ENCODE measurements at regions not wholly inside any gene's neighbourhood (a gene's known extent, or its start where the extent isn't known, plus 50 kb on each side); places are given as distances from the start of the nearest gene placed in this dataset.
"Not testable (repeated sequence)": the region's sequence is repeated elsewhere in the genome, so short reads cannot be mapped to it uniquely, and the experiment has no call there.

DNA sequence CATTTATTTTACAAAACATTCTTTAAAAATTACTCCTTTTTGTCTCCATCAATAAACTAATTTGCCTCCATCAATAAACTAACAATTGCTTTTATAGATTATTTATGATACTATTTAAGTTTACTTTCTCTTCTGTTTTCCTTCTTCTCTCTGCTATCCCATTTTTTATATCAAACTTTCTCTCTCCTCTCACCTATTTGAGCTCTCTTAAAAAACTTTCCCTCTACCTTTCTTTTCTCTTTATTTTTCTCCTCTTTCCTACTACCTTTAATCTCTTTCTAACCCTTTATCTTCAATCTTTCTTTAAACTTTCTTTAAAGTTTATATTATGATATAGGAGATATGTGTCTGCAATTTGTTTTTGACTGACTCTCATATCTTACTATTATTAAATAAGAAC is 566.4 kb downstream of the DACH1 start:
- no peak for DNase-seq

DNA sequence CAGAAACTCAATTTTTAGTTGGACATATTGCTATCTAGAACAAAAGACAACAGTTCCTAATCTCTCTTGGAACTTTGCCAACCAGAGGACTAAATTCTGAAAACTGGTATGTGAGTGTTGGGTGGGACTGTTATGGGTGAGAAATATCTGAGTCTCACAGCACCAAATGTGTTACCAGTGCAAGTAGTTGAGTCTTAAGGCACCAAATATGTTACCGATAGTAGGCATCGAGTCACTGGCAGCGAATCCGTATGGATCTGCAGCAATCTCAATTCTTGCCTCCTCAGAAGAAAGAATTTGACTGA is 575.2 kb downstream of the DACH1 start:
- DNase-seq: no peak

DNA sequence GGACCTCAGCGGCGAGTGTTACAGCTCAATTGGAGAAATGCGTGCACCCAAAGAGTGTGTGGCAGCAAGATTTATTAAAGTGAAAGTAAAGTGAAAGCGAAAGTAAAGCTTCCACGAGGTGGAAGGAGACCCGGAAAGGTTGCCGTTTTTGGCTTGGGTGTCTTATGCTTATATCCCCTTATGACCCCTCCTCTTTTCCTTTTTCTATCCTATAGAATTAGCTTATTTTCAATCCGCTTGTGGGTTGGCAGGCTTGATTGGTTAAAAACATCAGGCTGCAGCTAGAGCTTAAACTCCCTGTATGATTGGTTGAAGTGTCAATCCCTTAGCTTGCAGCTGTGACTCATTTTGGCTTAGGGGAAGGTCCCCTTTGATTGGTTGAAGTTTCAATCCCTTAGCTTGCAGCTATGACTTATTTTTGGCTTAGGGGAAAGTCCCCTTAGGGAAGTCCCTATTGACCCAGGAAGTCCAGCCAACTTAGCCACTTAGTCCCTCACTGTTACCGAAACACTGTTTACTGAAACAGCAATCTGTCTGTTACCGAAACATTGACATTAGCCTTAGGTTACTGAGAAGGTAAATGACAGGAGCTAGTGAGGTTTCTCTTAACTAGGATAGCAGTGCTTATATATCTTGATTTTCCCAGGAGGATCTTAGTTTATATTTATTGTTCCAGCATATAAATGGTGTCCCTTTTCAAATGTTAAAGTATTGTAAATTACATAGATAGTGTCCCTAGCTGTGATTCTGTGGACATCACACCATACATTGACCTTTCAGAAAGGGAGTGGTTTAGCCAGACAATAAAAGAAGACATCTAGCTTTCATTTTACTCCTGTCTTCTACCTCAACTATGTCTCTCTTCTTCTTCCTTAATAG is 575.8 kb downstream of the DACH1 start:
- DNase-seq: peak; percentile 72

DNA sequence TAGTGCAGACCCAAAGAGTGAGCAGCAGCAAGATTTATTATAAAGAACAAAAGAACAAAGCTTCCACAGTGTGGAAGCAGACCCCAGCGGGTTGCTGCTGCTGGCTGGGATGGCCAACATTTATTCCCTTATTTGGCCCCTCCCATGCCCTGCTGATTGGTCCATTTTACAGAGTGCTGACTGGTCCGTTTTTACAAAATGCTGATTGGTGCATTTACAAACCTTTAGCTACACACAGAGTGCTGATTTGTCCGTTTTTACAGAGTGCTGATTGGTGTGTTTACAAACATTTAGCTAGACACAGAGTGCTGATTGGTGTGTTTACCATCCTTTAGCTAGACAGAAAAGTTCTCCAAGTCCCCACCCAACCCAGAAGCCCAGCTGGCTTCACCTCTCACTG is 577.0 kb downstream of the DACH1 start:
- DNase-seq: not testable (repeated sequence)

DNA sequence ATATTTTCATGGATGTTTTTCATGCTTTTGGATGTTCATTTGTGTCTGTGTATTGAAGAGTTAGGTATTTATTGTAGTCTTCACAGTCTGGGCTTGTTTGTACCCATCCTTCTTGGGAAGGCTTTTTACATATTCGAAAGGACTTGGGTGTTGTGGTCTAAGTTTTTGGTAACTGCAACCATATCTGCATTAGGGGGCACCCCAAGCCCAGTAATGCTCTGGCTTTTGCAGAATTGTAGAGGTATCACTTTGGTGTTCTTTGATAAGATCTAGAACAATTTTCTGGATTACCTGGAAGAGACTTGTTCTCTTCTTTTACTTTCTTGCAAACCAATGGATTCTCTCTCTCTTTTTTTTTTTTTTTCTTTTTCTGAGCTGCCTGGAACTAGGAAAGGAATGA is 581.3 kb downstream of the DACH1 start:
- DNase-seq: no peak

DNA sequence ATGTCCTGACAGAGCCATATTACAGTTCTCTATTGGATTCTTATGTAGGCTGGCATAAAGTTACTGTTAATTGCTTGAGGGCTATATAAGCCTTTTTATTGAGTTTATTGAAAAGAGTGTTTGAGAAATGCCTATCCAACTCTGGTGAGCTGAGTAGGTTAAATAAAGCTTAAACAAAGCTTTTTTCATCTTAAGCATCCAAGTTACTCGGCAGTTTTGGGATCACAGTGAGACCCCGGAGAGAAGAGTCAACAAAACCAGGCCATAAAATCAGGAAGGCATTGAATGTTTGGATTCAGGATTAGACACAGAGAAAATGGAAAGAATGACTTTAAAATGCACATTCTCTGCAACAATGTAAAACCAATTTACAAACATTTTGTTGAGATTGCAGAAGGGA is 588.5 kb downstream of the DACH1 start:
- DNase-seq: no peak

DNA sequence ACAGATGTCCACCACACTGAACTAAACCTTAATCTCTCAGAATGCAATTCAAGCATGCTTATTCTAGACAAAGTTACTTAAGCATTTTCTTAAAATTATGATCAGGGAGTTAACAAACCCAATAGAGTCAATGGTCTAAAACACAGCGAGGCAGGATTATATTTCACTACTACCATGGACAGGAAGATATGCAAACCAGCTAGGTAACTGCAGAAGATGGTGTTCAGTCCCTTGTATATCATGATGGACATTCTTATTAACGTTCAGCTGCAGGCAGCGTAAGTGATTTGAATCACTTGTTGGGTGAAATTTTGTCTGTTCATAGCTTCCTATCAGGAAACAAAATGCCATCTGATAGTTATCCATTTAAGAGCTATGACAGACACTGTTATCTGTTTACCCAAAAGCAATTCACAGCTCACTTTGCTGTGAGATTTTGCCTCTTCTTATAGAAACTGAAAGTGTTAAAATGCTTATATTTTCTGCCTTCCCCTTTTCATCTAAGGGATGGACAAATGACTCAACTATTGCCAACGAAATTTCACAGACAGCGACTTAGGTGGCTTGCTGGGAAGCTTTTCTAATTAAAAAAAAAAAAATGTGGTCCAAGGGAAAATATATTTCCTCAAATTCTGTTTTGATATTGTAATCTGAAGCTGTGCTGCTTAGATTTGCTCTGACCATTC is 591.9 kb downstream of the DACH1 start:
- no peak for DNase-seq

DNA sequence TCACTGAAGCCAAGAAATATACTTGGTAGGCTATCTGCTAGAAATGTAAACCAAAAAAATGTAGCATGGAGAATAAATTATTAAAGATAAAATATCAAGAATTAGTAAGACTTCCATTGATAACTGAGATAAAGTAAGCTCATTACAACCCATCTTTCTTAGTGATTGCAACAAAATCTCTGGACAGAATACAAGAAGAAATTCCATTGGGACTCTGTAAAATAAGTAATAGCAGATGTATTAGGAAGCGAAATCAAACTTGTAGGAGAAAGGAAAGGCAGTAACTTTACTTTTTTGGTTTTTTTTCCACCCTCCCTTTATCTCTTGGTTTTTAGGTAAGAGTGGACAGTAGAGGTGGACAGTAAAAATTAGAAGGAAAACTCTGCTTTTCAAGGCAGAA is 605.7 kb downstream of the DACH1 start:
- no peak for DNase-seq

DNA sequence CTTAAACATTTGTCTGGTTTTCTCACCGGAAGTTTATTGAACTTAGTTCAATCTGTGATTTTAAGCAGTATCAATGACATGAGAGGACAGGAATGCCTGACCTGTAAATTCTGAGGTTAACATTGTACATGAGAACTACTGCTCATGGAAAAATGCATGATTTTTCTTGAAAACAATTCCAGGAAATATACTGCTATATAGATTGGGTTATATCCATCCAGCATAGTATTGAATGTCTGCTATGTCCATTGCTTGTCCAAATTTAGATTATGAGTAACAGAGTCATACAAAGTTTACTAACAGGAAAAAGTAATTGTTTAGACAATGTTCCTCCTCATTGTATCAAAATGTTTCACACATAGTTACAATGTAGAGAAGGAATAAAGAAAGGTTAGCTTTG is 606.8 kb downstream of the DACH1 start:
- DNase-seq: no peak

DNA sequence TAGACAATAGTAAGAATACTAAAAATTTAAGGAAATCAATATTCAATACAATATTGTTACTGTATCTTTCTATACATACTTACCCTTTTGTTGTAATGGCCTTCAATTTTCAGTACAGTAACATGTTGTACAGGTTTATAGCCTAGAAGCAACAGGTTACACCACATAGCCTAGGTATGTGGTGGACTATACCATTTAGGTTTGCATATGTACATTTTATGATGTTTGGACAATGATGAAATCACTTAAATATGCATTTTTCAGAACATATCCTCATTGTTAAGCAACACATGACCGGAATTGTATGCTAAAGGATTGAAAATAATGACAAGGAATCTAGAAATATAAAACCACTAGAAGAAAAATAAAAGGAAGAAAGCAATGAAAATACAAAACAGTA is 611.4 kb downstream of the DACH1 start:
- no peak for DNase-seq

DNA sequence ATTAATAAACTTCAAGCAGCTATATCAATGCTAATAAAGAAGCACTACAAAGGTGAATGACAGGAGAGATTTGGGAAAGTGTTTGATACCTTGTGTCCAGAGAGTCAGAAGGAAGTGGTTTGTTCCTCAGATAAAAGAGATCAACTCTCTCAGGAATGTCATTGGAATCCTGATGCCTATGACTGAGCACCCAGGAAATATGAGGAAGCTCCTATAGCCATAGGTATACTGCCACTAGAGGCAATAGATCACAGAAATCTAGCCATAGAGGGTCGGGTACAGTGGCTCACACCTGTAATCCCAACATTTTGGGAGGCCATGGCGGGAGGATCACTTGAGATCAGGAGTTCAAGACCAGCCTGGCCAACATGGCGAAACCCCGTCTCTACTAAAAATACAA is 612.6 kb downstream of the DACH1 start:
- no peak for DNase-seq

DNA sequence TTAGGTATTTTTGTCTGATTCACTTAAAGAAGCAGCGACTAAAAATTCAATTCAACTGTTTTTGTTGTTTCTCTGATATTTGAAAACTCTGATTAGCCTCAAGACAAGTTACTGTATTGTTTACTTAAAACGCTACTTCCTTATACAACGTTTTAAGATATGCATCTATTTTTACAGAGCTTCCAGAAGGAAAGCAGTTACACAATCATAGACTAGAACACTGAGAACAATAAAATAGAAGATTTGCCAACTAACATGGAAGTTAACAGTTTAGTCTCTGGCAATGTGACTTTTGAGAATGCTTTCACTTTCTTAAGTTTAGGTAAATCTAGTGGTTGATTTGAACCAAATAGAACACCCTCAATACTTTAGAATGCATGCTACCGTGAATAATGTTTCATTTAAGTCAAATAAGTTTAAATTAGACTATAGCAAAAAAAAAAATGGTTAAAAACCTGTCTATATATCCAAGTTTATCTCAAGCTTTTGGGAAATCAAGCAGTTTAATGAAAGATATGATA is 614.8 kb downstream of the DACH1 start:
- DNase-seq: no peak

DNA sequence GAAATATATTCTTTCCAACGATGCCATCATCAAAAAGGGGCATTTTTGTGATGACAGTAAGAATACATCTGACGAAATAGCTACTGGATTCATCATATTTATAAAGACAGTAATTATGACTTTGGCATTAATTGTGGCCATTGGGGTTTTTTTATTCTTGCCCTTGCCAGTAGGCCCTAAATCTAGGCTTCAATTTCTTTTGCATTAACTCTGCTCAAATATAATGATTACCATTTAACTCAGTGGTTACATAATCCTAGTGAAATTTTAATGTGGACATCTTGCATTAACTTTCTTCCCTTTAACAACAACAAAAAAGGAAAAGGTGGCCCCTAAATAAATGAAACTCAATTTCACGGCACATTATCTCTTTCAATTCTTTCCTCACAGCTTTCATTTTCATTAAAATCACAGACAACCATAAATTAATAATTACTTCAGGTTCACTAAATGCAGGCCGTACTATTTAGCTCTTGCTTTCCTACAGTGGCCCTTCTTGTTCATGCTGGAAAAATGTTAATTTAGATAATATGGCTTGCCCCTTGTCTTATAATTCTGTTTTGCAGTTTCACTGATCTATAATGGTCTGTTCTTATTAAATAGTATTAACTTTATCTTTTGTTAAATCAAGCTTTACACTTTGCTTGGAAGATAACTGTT is 615.6 kb downstream of the DACH1 start:
- DNase-seq: no peak

DNA sequence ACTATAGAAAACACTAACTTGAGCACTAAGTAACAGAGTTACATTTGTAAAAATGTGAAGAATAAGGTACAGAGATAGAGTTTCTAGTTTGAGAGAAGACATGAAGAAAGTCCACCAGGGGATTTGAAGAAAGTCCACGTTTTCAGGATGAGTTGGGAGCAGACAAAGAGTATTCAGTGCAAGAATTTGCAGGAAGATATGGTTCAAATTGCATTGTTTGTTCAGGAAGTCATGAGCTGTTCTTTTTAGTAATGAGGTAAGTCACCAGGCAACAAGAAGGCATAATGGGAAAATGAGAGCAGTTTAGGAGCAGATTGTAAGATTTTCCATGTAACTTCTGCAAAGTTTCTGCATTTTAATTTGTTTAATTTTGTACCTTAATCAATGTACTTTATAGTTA is 618.0 kb downstream of the DACH1 start:
- DNase-seq: no peak

DNA sequence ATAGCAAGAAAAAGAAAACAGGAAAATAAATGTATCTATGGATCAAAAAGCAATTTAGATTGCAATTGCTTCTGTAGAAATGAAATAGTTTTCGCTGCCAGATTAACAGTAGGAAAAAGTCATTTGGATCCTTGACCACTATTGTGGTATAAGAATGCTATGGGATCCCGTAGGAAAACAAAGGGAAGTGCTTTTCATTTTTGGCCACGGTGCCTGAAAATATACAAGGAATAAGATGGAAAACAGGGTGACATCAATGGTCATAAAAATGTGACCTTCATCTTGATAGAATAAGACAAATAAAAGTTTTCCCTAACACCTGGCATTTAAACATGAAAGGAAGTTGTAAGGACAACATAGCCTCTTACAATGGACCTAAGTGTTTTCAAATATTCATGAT is 622.8 kb downstream of the DACH1 start:
- DNase-seq: no peak

DNA sequence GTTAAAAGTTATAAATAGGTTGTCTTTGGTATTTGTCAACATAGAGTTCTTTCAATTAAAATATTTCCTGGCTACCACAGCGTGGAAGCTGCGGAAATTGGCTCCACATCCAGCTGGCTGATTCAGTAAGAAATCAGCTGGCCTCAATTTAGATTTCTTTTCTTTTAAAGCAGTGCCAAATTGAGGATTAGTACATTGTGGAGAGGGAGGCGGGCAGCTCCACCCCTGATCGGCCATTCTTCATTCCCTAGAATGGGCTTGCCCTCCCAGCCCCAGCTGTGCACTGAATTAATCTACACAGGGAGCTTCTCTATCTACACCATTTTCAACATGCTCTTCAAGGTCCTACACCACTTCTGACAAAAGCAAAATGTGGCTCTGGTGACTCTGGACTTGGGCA is 624.8 kb downstream of the DACH1 start:
- DNase-seq: peak; percentile 91

DNA sequence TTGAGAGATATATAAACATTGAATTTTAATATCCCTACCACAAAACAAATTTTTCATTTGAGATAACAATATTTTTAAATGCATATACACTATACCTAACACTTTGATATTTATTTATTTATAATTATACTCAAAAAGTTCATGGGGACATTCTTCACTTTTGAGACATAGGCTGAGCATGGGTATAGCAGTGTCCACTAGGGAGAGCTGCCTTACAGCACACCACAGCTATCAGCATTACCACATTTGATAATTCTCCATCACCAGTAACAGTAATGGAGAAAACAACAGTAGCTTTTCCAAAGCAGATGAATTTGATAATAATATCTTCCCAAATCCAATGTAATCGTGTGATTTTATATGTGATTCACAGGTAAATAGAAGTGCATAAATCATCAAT is 626.1 kb downstream of the DACH1 start:
- peak; percentile 63 for DNase-seq

DNA sequence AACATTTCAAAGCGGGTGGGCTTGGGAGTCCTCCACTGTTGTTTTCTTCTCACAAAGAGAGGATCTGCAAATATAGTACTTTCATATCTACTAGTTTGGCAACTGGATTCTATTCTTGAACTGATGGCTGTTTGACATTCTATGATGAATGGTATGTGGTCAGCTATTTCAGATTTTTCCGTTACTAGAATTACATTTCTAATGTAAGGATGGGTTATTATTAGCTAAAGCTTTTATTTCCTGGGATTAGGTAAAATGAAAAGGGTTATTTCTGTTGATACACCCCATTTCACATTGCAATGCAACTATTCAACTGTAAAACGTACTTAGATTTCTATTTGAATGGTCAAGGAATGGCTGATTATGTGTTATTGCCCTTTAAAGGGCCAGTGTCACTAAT is 629.7 kb downstream of the DACH1 start:
- no peak for DNase-seq

DNA sequence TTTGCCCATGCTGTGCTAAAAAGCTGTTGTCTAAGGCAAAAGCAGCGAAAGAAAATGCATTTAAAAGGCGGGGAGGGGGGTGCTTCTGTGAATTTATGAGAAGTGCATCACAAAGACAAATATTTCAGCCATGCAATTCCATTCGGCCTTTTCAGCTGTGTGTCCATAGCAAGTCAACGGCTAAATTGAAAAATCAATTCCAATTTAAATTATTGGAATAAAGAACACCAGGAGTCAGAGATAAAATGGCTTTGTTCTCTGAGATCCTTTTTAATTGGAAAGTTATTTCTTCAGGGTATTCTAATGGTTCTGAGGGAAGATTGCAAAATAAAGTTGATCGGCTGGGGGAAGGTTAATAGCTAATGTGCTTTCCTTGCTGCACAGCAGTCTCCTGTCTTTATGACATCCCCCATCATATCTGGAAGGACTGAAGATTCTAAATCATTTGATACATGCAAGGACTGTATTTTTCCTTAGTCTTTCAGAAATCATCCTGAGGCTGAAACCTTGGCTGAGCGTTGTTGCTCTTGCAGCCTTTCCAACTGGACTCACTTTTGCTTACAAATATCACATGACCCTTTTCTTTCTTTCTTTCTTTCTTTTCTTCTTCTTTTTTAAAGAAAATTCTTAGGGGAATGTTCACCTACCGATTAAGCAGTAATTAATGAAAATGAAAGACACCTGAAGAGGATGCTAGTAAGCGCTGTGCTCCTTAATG is 647.1 kb downstream of the DACH1 start:
- no peak for DNase-seq

DNA sequence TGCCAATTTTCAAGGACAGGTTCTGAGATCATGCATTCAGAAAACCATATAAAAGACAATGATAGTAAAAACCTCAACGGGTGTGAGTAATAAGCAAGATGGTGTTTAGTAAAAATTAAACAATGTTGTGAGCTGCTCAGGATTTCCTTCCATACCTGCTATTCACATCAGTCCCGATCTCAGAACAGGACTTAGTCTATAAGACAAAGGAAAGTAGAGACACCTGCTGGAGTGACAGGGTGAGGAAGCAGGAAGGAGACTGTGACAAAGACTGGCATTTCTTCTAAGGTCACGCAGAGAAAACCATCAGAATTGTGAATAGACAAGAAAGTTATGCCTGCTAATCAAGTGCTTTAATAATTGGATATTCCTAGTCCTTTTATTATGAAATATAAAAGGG is 648.0 kb downstream of the DACH1 start:
- DNase-seq: peak; percentile 60

DNA sequence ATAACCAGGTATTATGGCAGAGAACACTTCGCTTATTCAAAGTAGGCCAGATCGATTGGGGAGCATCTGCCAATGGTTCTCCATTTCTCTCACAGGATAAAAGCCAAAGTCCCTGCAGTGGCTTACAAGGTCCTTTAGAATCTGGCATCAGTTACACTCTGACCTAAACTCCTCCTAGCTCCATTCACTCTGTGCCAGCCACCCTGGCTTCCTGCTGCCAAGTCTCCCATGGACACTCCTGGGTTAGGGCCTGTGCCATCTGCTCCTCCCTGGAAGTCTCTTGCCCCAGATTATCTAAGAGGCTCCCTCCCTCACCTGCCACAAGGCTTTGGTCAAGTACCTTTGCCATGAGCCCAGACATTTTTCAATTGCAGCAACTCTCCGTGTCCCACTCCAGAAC is 649.2 kb downstream of the DACH1 start:
- DNase-seq: peak; percentile 91

DNA sequence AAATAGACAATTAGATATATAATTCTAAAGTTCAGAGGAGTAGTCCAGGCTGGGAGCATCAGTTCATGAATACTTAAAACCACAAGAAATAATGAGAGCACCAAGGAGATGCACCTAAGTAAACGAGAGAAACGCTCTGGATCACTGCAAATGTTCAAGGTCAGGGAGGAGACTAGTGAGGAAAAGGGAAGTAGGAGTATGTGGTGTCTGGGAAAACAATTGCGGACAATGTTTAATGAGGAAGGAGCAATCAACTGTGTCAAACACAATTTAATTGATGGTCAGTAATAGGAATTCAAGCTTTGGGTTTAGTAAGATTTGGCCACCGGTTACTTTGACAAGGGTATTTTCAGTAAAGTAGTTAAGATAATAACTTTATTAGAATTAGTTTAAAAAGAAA is 652.2 kb downstream of the DACH1 start:
- no peak for DNase-seq

DNA sequence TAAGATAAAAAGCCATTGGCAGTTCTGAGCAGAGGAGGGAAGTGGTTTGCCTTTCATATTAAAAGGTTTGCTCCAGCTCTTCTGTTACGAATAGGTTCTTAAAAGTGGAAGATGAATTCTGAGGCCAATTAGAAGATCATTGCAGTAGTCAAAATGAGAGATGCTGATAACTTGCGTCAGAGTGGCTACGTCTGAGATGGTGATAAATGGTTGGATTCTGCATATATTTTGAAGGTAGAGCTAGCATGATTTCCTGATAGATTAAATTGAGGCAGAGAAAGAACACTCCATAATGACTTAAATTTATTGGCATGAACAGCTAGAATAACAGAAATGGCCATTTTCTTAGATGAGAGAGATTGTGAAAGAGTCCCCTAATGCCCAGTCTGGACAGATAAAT is 652.6 kb downstream of the DACH1 start:
- no peak for DNase-seq

All from NCI-H1092 treated with DMSO at 0.1 percent for 48 hours (cell line).